ENCODE measurements at regions not wholly inside any gene's neighbourhood (a gene's known extent, or its start where the extent isn't known, plus 50 kb on each side); places are given as distances from the start of the nearest gene placed in this dataset.

DNA sequence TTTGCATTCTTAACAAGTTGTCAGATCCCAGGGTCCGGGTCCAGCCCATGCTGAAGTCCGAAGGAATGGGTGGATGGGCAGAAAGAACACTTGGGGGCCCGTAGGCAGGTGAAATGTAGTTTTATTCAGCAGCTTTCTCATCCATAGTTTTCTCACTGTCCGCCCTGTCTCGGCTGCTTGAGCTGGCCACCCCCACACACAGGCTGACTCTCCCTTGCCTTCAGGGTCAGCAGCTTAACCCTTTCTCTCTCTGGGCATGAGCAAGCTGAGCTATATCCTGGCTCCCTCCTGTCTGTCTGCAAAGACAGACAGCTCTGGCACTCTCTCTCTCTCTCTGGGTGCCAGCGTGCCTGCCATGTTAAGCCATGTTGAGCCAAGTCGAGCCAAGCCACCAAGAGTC is 163.9 kb downstream of the PTCSC3 start:
- WGBS, 4 donors = 41 to 53% (median 45%) methylated on average over 7 of the region's 7 CpGs
- intact Hi-C loops (cut with DNase I) = no loop called here
- Histone ChIP-seq H3K4me1 (replicated peaks in 1 of 2) (no peaks in the 10 kb centered on the region), H3K27me3 (no peaks in the 10 kb centered on the region), H3K36me3 (replicated peaks in 1 of 2) (no peaks in the 10 kb centered on the region), H3K27ac (no peak overlapping the region), H3K9me3 (replicated peaks in 1 of 3) (no peaks in the 10 kb centered on the region), H3K4me3 (no peak overlapping the region)
- no peak for DNase-seq
- no peak for TF ChIP-seq POLR2A (IDR thresholded peaks at IDR 0.05)
- TF ChIP-seq, protein P1, sequence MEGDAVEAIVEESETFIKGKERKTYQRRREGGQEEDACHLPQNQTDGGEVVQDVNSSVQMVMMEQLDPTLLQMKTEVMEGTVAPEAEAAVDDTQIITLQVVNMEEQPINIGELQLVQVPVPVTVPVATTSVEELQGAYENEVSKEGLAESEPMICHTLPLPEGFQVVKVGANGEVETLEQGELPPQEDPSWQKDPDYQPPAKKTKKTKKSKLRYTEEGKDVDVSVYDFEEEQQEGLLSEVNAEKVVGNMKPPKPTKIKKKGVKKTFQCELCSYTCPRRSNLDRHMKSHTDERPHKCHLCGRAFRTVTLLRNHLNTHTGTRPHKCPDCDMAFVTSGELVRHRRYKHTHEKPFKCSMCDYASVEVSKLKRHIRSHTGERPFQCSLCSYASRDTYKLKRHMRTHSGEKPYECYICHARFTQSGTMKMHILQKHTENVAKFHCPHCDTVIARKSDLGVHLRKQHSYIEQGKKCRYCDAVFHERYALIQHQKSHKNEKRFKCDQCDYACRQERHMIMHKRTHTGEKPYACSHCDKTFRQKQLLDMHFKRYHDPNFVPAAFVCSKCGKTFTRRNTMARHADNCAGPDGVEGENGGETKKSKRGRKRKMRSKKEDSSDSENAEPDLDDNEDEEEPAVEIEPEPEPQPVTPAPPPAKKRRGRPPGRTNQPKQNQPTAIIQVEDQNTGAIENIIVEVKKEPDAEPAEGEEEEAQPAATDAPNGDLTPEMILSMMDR (IDR thresholded peaks at IDR 0.05) = no peak

DNA sequence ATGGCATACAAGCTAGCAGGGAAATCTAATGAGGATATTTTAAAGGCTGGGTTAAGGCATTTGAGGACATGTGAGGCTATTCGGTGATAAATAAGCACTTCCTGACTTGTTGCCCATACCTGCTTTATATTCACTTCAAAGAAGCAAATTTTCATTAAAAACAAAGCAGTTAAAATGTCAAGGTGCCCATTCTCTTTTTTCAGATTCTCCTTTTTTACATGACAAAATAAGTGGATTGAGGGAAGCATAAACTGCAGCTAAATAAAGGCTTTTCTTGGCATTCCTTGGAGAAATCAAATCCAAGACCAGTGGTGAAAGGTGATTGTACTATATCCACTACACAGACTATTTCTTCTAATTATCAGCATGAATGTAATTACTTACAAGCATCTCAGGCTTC is 166.9 kb downstream of the PTCSC3 start:
- WGBS, 4 donors = 40 to 65% (median 57%) methylated on average over 1 of the region's 1 CpG
- no peak overlapping the region for H3K4me3 ChIP-seq
- TF ChIP-seq POLR2A (IDR thresholded peaks at IDR 0.05) = no peak
- TF ChIP-seq, protein P1 (IDR thresholded peaks at IDR 0.05) = no peak
- no peak overlapping the region for H3K27ac ChIP-seq
- no peaks in the 10 kb centered on the region for H3K27me3 ChIP-seq
- no peaks in the 10 kb centered on the region for H3K4me1 ChIP-seq (replicated peaks in 1 of 2)
- no peaks in the 10 kb centered on the region for H3K36me3 ChIP-seq (replicated peaks in 1 of 2)
- no peaks in the 10 kb centered on the region for H3K9me3 ChIP-seq (replicated peaks in 1 of 3)
- intact Hi-C loops (cut with DNase I) = no loop called here
- DNase-seq = no peak

GRCh38 chr14:36006623-36007022 is 169.9 kb downstream of the PTCSC3 start:
- Histone ChIP-seq H3K4me3 (no peak overlapping the region), H3K27me3 (no peaks in the 10 kb centered on the region), H3K9me3 (replicated peaks in 1 of 3) (no peaks in the 10 kb centered on the region), H3K27ac (no peak overlapping the region), H3K4me1 (replicated peaks in 1 of 2) (no peaks in the 10 kb centered on the region), H3K36me3 (replicated peaks in 1 of 2) (no peaks in the 10 kb centered on the region)
- no peak for TF ChIP-seq POLR2A (IDR thresholded peaks at IDR 0.05)
- TF ChIP-seq, protein P1 (IDR thresholded peaks at IDR 0.05) = no peak
- intact Hi-C loops (cut with DNase I) = no loop called here
- WGBS, 4 donors = 71 to 83% (median 72%) methylated on average over 4 of the region's 4 CpGs
- DNase-seq = no peak

DNA sequence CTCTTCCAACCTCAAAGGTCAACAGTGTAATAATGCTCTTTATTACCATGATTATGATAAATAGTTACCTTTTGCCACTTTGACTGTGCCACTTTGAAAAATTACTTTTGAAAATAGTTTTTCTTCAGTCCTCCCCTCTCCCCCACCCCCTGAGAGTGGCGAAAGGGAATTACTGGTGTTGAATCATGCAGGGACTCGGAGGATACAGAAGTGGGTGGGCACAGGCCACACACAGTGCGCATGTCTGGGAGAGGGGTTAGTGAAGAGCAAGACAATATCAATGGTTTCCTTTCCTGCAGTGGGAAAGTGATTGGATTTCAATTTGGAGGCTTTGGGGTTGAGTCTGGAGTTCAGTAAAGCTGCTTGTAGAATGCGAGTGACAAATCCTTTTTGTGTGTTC is 170.9 kb downstream of the PTCSC3 start:
- Histone ChIP-seq H3K4me3 (no peak overlapping the region), H3K27ac (no peak overlapping the region), H3K27me3 (no peaks in the 10 kb centered on the region), H3K9me3 (replicated peaks in 1 of 3) (no peaks in the 10 kb centered on the region), H3K36me3 (replicated peaks in 1 of 2) (no peaks in the 10 kb centered on the region), H3K4me1 (replicated peaks in 1 of 2) (no peaks in the 10 kb centered on the region)
- no peak for TF ChIP-seq POLR2A (IDR thresholded peaks at IDR 0.05)
- TF ChIP-seq, protein P1 (IDR thresholded peaks at IDR 0.05) = no peak
- intact Hi-C loops (cut with DNase I) = no loop called here
- DNase-seq = no peak
- 72 to 81% (median 77%) methylated on average over 4 of the region's 4 CpGs for WGBS, 4 donors

Data from adrenal gland (tissue), 9 donors.